Ishikawa (cell line): ENCODE measurements at regions not wholly inside any gene's neighbourhood (a gene's known extent, or its start where the extent isn't known, plus 50 kb on each side); places are given as distances from the start of the nearest gene placed in this dataset.

ENCODE experiments used
- CEBPB ChIP-seq: IDR thresholded peaks from 2 replicates; pipeline ENCODE4 v1.6.1; 2012
- CREB1 ChIP-seq: IDR thresholded peaks from 2 replicates; pipeline ENCODE4 v1.6.1; 2012; ENCODE audit warnings: low read depth
- EGR1 ChIP-seq: IDR thresholded peaks from 2 replicates; pipeline ENCODE4 v1.6.1; 2012
- EP300 ChIP-seq: IDR thresholded peaks from 2 replicates; pipeline ENCODE4 v1.6.1; 2012; ENCODE audit warnings: borderline replicate concordance
- FOXM1 ChIP-seq: IDR thresholded peaks from 2 replicates; pipeline ENCODE4 v1.6.1; 2012; ENCODE audit warnings: low read depth, borderline replicate concordance
- MAX ChIP-seq: IDR thresholded peaks from 2 replicates; pipeline ENCODE4 v1.6.1; 2012
- NFIC ChIP-seq: IDR thresholded peaks from 2 replicates; pipeline ENCODE4 v1.6.1; 2012
- RAD21 ChIP-seq: IDR thresholded peaks from 2 replicates; pipeline ENCODE4 v1.6.1; 2012; ENCODE audit warnings: low read depth
- REST ChIP-seq: IDR thresholded peaks from 2 replicates; pipeline ENCODE4 v1.6.1; 2012; ENCODE audit warnings: low read depth, mild to moderate bottlenecking
- TAF1 ChIP-seq: IDR thresholded peaks from 2 replicates; pipeline ENCODE4 v1.6.1; 2012; ENCODE audit warnings: low read depth, mild to moderate bottlenecking
- TCF12 ChIP-seq: IDR thresholded peaks from 2 replicates; pipeline ENCODE4 v1.6.1; 2012; ENCODE audit warnings: low read depth
- TEAD4 ChIP-seq: IDR thresholded peaks from 2 replicates; pipeline ENCODE4 v1.6.1; 2012
- USF1 ChIP-seq: IDR thresholded peaks from 2 replicates; pipeline ENCODE4 v1.6.1; 2012
- YY1 ChIP-seq: IDR thresholded peaks from 2 replicates; pipeline ENCODE4 v1.6.1; 2012; ENCODE audit warnings: low read depth
- ZBTB7A ChIP-seq: IDR thresholded peaks from 2 replicates; pipeline ENCODE4 v1.6.1; 2012; ENCODE audit warnings: low read depth

- TF ChIP-seq TEAD4 (no peak), RAD21 (no peak)
Measured at GRCh38 chr1:87867626-87868025, 538.9 kb downstream of the LMO4 start.

- no peak for TF ChIP-seq ZBTB7A
- no peak for TF ChIP-seq USF1
- TF ChIP-seq REST, result no peak
- no peak for TF ChIP-seq CEBPB
- no peak for TF ChIP-seq EP300
- no peak for TF ChIP-seq MAX
- TF ChIP-seq RAD21, result no peak
- TF ChIP-seq TAF1, result no peak
- no peak for TF ChIP-seq YY1
- TF ChIP-seq EGR1, result no peak
- no peak for TF ChIP-seq TCF12
- no peak for TF ChIP-seq NFIC
- TF ChIP-seq TEAD4, result no peak
- TF ChIP-seq FOXM1, result no peak
- TF ChIP-seq CREB1, result no peak
Measured at GRCh38 chr1:87869567-87869966, 540.9 kb downstream of the LMO4 start.

GRCh38 chr1:87872189-87872588, 543.5 kb downstream of the LMO4 start:
- TF ChIP-seq CREB1 (no peak), ZBTB7A (no peak), CEBPB (no peak), EP300 (no peak), NFIC (no peak), RAD21 (no peak), TAF1 (no peak), TCF12 (no peak), MAX (no peak), USF1 (no peak), TEAD4 (no peak)

- no peak for TF ChIP-seq EP300
- no peak for TF ChIP-seq REST
- no peak for TF ChIP-seq FOXM1
- TF ChIP-seq RAD21, result no peak
- TF ChIP-seq TCF12, result no peak
- TF ChIP-seq CREB1, result no peak
- TF ChIP-seq ZBTB7A, result no peak
- no peak for TF ChIP-seq TEAD4
- TF ChIP-seq CEBPB, result no peak
- TF ChIP-seq MAX, result no peak
Measured at GRCh38 chr1:87872692-87873091, 544.0 kb downstream of the LMO4 start.

GRCh38 chr1:87878873-87879272, 550.2 kb downstream of the LMO4 start:
- TF ChIP-seq RAD21, result no peak
- no peak for TF ChIP-seq ZBTB7A

- TF ChIP-seq TAF1 (no peak), FOXM1 (no peak), USF1 (no peak), CREB1 (no peak), EP300 (no peak), ZBTB7A (no peak), REST (no peak), YY1 (no peak), TEAD4 (no peak), TCF12 (no peak), CEBPB (no peak)
Measured at GRCh38 chr1:87880098-87880760, 551.5 kb downstream of the LMO4 start.
